NCI-H146 (cell line): ENCODE measurements at regions not wholly inside any gene's neighbourhood (a gene's known extent, or its start where the extent isn't known, plus 50 kb on each side); places are given as distances from the start of the nearest gene placed in this dataset.

ENCODE experiments used
- DNase-seq: peaks from one replicate; lab custom pipeline; 2025; lab: John Stamatoyannopoulos, UW

- no peak for DNase-seq
Measured at GRCh38 chr3:194265996-194266964, 84.8 kb downstream of the CPN2 start.

- DNase-seq = no peak
Measured at GRCh38 chr3:194267744-194268653, 83.1 kb downstream of the CPN2 start.

- no peak for DNase-seq
Measured at GRCh38 chr3:194268654-194269512, 82.2 kb downstream of the CPN2 start.

GRCh38 chr3:194269610-194270145 lies 81.5 kb downstream of the CPN2 start:
- DNase-seq = no peak

GRCh38 chr3:194270627-194271459 lies 80.3 kb downstream of the CPN2 start:
- DNase-seq = no peak

GRCh38 chr3:194271460-194272035 lies 79.6 kb downstream of the CPN2 start:
- DNase-seq = no peak

GRCh38 chr3:194272221-194272620 lies 78.9 kb downstream of the CPN2 start:
- DNase-seq = no peak

- DNase-seq = no peak
Measured at GRCh38 chr3:194272861-194273742, 78.0 kb downstream of the CPN2 start.

GRCh38 chr3:194273743-194274310 lies 77.3 kb downstream of the CPN2 start:
- no peak for DNase-seq

- DNase-seq = no peak
Measured at GRCh38 chr3:194274424-194275085, 76.6 kb downstream of the CPN2 start.

GRCh38 chr3:194275291-194275690 lies 75.8 kb downstream of the CPN2 start:
- DNase-seq = no peak

GRCh38 chr3:194275721-194276120 lies 75.4 kb downstream of the CPN2 start:
- DNase-seq = no peak

GRCh38 chr3:194276768-194277103 lies 74.4 kb downstream of the CPN2 start:
- no peak for DNase-seq

GRCh38 chr3:194277104-194277785 lies 73.9 kb downstream of the CPN2 start:
- no peak for DNase-seq

- DNase-seq = no peak
Measured at GRCh38 chr3:194277786-194278130, 73.4 kb downstream of the CPN2 start.

GRCh38 chr3:194278186-194278845 lies 72.8 kb downstream of the CPN2 start:
- DNase-seq = no peak

GRCh38 chr3:194279101-194279500 lies 72.0 kb downstream of the CPN2 start:
- no peak for DNase-seq
